Retinal pigment epithelial cell (primary cell): ENCODE measurements at regions not wholly inside any gene's neighbourhood (a gene's known extent, or its start where the extent isn't known, plus 50 kb on each side); places are given as distances from the start of the nearest gene placed in this dataset.

Source experiments
- DNase-seq: peaks from one replicate; pipeline ENCODE4 v3.0.0-alpha.2; 2010; ENCODE audit warnings: low read depth
- H3K4me3 ChIP-seq: 2 replicates; pipeline ENCODE4 v1.5.1; 2011; ENCODE audit warnings: mild to moderate bottlenecking, low read length, control low read depth, moderate library complexity
- TF ChIP-seq, protein P1 (sequence below): conservative IDR thresholded peaks from 2 replicates; pipeline ENCODE4 v1.5.1; 2011; ENCODE audit warnings: low read depth, low read length, control low read depth, inconsistent platforms

GRCh38 chr2:16114070-16114469, 173.7 kb downstream of the MYCN start:
- H3K4me3 ChIP-seq, result no peak overlapping the region
- TF ChIP-seq, protein P1, sequence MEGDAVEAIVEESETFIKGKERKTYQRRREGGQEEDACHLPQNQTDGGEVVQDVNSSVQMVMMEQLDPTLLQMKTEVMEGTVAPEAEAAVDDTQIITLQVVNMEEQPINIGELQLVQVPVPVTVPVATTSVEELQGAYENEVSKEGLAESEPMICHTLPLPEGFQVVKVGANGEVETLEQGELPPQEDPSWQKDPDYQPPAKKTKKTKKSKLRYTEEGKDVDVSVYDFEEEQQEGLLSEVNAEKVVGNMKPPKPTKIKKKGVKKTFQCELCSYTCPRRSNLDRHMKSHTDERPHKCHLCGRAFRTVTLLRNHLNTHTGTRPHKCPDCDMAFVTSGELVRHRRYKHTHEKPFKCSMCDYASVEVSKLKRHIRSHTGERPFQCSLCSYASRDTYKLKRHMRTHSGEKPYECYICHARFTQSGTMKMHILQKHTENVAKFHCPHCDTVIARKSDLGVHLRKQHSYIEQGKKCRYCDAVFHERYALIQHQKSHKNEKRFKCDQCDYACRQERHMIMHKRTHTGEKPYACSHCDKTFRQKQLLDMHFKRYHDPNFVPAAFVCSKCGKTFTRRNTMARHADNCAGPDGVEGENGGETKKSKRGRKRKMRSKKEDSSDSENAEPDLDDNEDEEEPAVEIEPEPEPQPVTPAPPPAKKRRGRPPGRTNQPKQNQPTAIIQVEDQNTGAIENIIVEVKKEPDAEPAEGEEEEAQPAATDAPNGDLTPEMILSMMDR, result no peak
- DNase-seq, result no peak

GRCh38 chr2:16113568-16113967, 173.2 kb downstream of the MYCN start:
- no peak overlapping the region for H3K4me3 ChIP-seq
- DNase-seq, result no peak
- TF ChIP-seq, protein P1, result no peak

DNA sequence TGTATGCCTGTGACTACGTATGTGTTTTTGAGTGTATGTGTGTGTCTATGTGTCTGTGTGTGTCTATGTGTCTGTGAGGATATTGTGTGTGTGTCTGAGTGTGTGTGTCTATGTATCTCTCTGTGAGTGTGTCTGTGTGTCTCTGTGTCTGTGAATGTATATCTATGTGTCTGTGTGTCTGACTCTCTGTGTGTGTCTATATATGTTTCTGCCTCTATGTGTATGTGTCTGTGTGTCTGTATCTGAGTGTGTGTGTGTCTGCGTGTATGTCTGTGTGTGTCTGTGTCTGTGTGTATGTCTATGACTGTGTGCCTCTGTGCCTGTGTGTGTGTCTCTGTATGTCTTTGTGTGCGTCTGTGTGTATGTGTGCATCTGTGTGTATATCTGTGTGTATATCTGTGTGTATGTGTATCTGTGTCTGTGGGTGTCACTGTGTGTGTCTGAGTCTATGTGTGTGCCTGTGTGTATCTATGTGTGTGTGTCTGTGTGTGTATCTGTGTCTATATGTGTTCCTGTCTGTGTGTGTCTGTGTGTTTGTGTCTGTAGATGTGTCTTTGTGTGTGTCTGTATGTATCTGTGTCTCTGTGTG, 172.7 kb downstream of the MYCN start:
- no peak overlapping the region for H3K4me3 ChIP-seq
- DNase-seq, result no peak
- TF ChIP-seq, protein P1, result no peak

GRCh38 chr2:16112251-16112971, 172.1 kb downstream of the MYCN start:
- H3K4me3 ChIP-seq, result no peak overlapping the region
- TF ChIP-seq, protein P1, result no peak
- no peak for DNase-seq

- no peak overlapping the region for H3K4me3 ChIP-seq
- TF ChIP-seq, protein P1, result no peak
- DNase-seq, result no peak
Observed at GRCh38 chr2:16111838-16112210, 171.5 kb downstream of the MYCN start.

GRCh38 chr2:16109821-16110310, 169.5 kb downstream of the MYCN start:
- no peak for DNase-seq
- H3K4me3 ChIP-seq, result no peak overlapping the region
- TF ChIP-seq, protein P1, result no peak

GRCh38 chr2:16109368-16109820, 169.0 kb downstream of the MYCN start:
- no peak for DNase-seq
- no peak overlapping the region for H3K4me3 ChIP-seq
- TF ChIP-seq, protein P1, result no peak
